HG02642 (cell line): ENCODE measurements at regions not wholly inside any gene's neighbourhood (a gene's known extent, or its start where the extent isn't known, plus 50 kb on each side); places are given as distances from the start of the nearest gene placed in this dataset.
"Not testable (repeated sequence)": the region's sequence is repeated elsewhere in the genome, so short reads cannot be mapped to it uniquely, and the experiment has no call there.

Experiments
- ATAC-seq: cut with Tn5 transposase; IDR thresholded peaks from one replicate; pipeline ENCODE4 v1.9.1; 2021; ENCODE audit warnings: mild to moderate bottlenecking; ENCODE audit not compliant: unreplicated experiment, poor library complexity

- ATAC-seq, result not testable (repeated sequence)
Observed at GRCh38 chr6:134791243-134791843, 158.6 kb downstream of the ALDH8A1 start.

- no peak for ATAC-seq
Observed at GRCh38 chr6:134787261-134787877, 162.5 kb downstream of the ALDH8A1 start.

GRCh38 chr6:134784336-134784735 lies 165.6 kb downstream of the ALDH8A1 start:
- ATAC-seq, result no peak

- ATAC-seq, result no peak
Observed at GRCh38 chr6:134778431-134778830, 171.5 kb downstream of the ALDH8A1 start.

- ATAC-seq, result no peak
Observed at GRCh38 chr6:134774201-134774638, 175.7 kb downstream of the ALDH8A1 start.

- no peak for ATAC-seq
Observed at GRCh38 chr6:134772671-134773360, 177.1 kb downstream of the ALDH8A1 start.

- ATAC-seq, result no peak
Observed at GRCh38 chr6:134768931-134769330, 181.0 kb downstream of the ALDH8A1 start.

- no peak for ATAC-seq
Observed at GRCh38 chr6:134766497-134766896, 183.4 kb downstream of the ALDH8A1 start.

- ATAC-seq, result no peak
Observed at GRCh38 chr6:134764741-134765140, 185.2 kb downstream of the ALDH8A1 start.

- ATAC-seq, result not testable (repeated sequence)
Observed at GRCh38 chr6:134763575-134763974, 186.3 kb downstream of the ALDH8A1 start.

- no peak for ATAC-seq
Observed at GRCh38 chr6:134758621-134759020, 191.3 kb downstream of the ALDH8A1 start.

- no peak for ATAC-seq
Observed at GRCh38 chr6:134757911-134758361, 192.0 kb downstream of the ALDH8A1 start.

- ATAC-seq, result no peak
Observed at GRCh38 chr6:134756374-134757025, 193.4 kb downstream of the ALDH8A1 start.

- ATAC-seq, result no peak
Observed at GRCh38 chr6:134754013-134754690, 195.7 kb downstream of the ALDH8A1 start.

GRCh38 chr6:134753001-134753400 lies 196.9 kb downstream of the ALDH8A1 start:
- ATAC-seq, result no peak

- ATAC-seq, result no peak
Observed at GRCh38 chr6:134752445-134752844, 197.5 kb downstream of the ALDH8A1 start.

- no peak for ATAC-seq
Observed at GRCh38 chr6:134750669-134751068, 199.2 kb downstream of the ALDH8A1 start.

- no peak for ATAC-seq
Observed at GRCh38 chr6:134748484-134748883, 201.4 kb downstream of the ALDH8A1 start.

GRCh38 chr6:134747197-134747596 lies 202.7 kb downstream of the ALDH8A1 start:
- not testable (repeated sequence) for ATAC-seq

- no peak for ATAC-seq
Observed at GRCh38 chr6:134746140-134746539, 203.8 kb downstream of the ALDH8A1 start.
